Thymus (tissue), 11 donors: ENCODE measurements at regions not wholly inside any gene's neighbourhood (a gene's known extent, or its start where the extent isn't known, plus 50 kb on each side); places are given as distances from the start of the nearest gene placed in this dataset.
"Not testable (repeated sequence)": the region's sequence is repeated elsewhere in the genome, so short reads cannot be mapped to it uniquely, and the experiment has no call there.

Experiments used
- DNase-seq, 9 donors: peaks; one replicate each; pipeline ENCODE4 v3.0.0-alpha.2; 2013; ENCODE audit warnings: low spot score in 9 of 9, low read depth in 6 of 9, missing footprints in 1 of 9
- H3K27ac ChIP-seq, 2 donors: one replicate each; pipeline ENCODE4 v1.5.1; 2013; ENCODE audit warnings: control low read depth in 1 of 2, low read depth in 1 of 2, low read length in 1 of 2, mild to moderate bottlenecking in 1 of 2, moderate library complexity in 1 of 2
- H3K27me3 ChIP-seq, 2 donors: one replicate each; pipeline ENCODE4 v1.5.1; 2013; ENCODE audit warnings: low read length in 1 of 2; ENCODE audit not compliant: control insufficient read depth in 2 of 2, insufficient read depth in 1 of 2
- H3K36me3 ChIP-seq, 2 donors: one replicate each; pipeline ENCODE4 v1.5.1; 2013; ENCODE audit warnings: low read length in 1 of 2, mild to moderate bottlenecking in 1 of 2, moderate library complexity in 1 of 2; ENCODE audit not compliant: control insufficient read depth in 2 of 2, insufficient read depth in 2 of 2
- H3K4me1 ChIP-seq, 2 donors: one replicate each; pipeline ENCODE4 v1.5.1; 2013; ENCODE audit warnings: low read length in 2 of 2; ENCODE audit not compliant: control insufficient read depth in 2 of 2, insufficient read depth in 2 of 2
- H3K4me3 ChIP-seq, 2 donors: one replicate each; pipeline ENCODE4 v1.5.1; 2013; ENCODE audit warnings: low read length in 2 of 2, control low read depth in 1 of 2, mild to moderate bottlenecking in 1 of 2
- H3K9me3 ChIP-seq, 2 donors: one replicate each; pipeline ENCODE4 v1.5.1; 2013; ENCODE audit warnings: low read length in 1 of 2, mild to moderate bottlenecking in 1 of 2; ENCODE audit not compliant: control insufficient read depth in 2 of 2, insufficient read depth in 1 of 2
- WGBS: extraction: QIAGEN DNeasy Blood & Tissue Kit; methylation state at CpG from one replicate; pipeline ENCODE4 v1.1.7; 2013; 5-methylcytosine and 5-hydroxymethylcytosine counted together
- donor health status: healthy.

GRCh38 chr5:19233573-19233972 lies 754.4 kb downstream of the CDH18 start:
- Histone ChIP-seq H3K9me3 (no peaks in the 10 kb centered on the region), H3K4me1 (no peaks in the 10 kb centered on the region), H3K27me3 (no peaks in the 10 kb centered on the region), H3K36me3 (no peaks in the 10 kb centered on the region), H3K4me3 (no peak overlapping the region), H3K27ac (no peak overlapping the region)
- WGBS, result 96% methylated on average over 2 of the region's 2 CpGs
- DNase-seq, result no peak

DNA sequence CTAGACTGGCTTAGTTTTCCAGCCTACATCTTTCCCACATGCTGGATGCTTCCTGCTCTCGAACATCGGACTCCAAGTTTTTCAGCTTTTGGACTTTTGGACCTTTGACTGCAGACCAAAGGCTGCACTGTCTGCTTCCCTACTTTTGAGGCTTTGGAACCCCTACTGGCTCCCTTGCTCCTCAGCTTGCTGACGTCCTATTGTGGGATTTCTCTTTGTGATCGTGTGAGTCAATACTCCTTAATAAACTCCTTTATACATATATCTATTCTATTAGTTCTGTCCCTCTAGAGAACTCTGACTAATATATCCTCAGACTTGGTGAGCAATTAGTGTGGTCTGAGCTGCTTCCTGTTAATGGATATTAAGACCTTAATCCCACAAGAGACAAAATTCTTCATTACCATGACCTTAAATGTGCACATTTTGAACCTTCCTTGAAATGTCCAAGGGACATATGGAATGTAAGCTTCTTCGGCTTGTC lies 752.9 kb downstream of the CDH18 start:
- WGBS, result 84% methylated on average over 5 of the region's 5 CpGs
- H3K36me3 ChIP-seq, result no peaks in the 10 kb centered on the region

DNA sequence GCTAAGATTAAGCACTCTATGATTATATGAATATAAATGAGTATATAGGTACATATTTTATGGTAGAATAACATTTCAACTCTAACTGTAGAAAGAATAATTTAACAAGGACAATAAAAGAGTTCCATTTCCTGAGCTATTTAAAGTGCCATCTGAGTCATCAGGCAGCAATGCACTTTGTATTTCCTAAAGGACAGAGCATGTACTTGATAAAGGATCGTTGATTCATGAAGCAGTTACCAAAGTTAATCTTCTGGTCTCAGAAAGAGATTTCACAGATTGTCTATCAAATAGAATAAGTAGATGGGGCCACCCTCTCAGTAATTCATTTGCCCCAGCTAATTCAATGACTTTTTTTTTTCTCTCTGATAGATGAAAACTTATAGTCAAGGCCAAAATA lies 747.8 kb downstream of the CDH18 start:
- Histone ChIP-seq H3K27me3 (no peaks in the 10 kb centered on the region), H3K27ac (no peak overlapping the region), H3K4me3 (no peak overlapping the region), H3K9me3 (peaks cover 0 to 3% of the 10 kb centered on the region in 2 donors), H3K4me1 (no peaks in the 10 kb centered on the region), H3K36me3 (no peaks in the 10 kb centered on the region)
- 63% methylated on average over 1 of the region's 1 CpG for whole genome bisulfite sequencing
- no peak for DNase-seq

More for the DNA sequence above, 752.9 kb downstream of the CDH18 start:
- Histone ChIP-seq H3K9me3 (no peaks in the 10 kb centered on the region), H3K27me3 (no peaks in the 10 kb centered on the region), H3K27ac (no peak overlapping the region), H3K4me3 (no peak overlapping the region), H3K4me1 (no peaks in the 10 kb centered on the region)
- DNase-seq, result no peak

GRCh38 chr5:19241690-19242089 lies 746.3 kb downstream of the CDH18 start:
- WGBS, result 80% methylated on average over 1 of the region's 1 CpG
- H3K36me3 ChIP-seq, result no peaks in the 10 kb centered on the region
- H3K4me1 ChIP-seq, result no peaks in the 10 kb centered on the region
- H3K9me3 ChIP-seq, result peaks cover 0 to 3% of the 10 kb centered on the region in 2 donors
- no peaks in the 10 kb centered on the region for H3K27me3 ChIP-seq
- no peak overlapping the region for H3K27ac ChIP-seq
- H3K4me3 ChIP-seq, result no peak overlapping the region
- DNase-seq, result no peak

DNA sequence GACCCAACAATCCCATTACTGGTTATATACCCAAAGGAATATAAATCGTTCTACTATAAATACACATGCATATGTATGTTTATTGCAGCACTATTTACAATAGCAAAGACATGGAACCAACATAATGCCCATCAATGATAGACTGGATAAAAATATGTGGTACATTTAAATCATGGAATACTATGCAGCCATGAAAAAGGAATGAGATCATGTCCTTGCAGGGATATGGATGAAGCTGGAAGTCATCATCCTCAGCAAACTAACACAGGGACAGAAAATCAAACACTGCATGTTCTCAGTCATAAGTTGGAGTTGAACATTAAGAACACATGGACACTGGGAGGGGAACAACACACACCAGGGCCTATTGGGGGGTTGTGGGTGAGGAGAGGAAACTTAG lies 741.8 kb downstream of the CDH18 start:
- not testable (repeated sequence) for H3K27me3 ChIP-seq, H3K9me3 ChIP-seq
- WGBS, result 81% methylated on average over 1 of the region's 1 CpG

GRCh38 chr5:19247302-19247701 lies 740.7 kb downstream of the CDH18 start:
- Histone ChIP-seq H3K27ac (no peak overlapping the region), H3K27me3 (no peaks in the 10 kb centered on the region), H3K4me3 (no peak overlapping the region), H3K9me3 (peaks cover 0 to 8% of the 10 kb centered on the region in 2 donors), H3K36me3 (no peaks in the 10 kb centered on the region), H3K4me1 (no peaks in the 10 kb centered on the region)
- DNase-seq, result no peak
- 86% methylated on average over 3 of the region's 3 CpGs for WGBS

More for the DNA sequence above, 741.8 kb downstream of the CDH18 start:
- DNase-seq, H3K4me1 ChIP-seq, H3K36me3 ChIP-seq, H3K4me3 ChIP-seq, H3K27ac ChIP-seq: not testable (repeated sequence)

DNA sequence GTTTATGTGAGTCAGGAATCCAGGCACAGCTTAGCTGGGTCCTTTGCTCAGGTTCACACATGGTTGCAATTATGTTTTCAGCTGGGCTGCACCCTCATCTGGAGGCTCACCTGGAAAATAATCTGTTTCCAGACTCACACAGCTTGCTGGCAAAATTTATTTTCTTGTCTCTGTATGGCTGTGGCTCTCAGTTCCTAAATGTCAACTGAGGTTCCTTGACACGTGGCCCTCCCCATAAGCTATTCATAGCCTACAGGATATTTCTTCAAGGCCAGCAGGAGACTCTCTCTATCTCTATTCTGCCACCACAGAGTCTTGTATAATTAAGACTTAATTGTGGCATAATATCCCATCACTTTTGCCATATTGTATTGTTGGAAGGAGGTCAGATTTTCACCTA lies 732.0 kb downstream of the CDH18 start:
- Histone ChIP-seq H3K9me3 (peaks cover 0 to 4% of the 10 kb centered on the region in 2 donors), H3K4me3 (no peak overlapping the region), H3K27me3 (no peaks in the 10 kb centered on the region), H3K27ac (no peak overlapping the region), H3K4me1 (no peaks in the 10 kb centered on the region), H3K36me3 (no peaks in the 10 kb centered on the region)
- WGBS, result 54% methylated on average over 1 of the region's 1 CpG
- no peak for DNase-seq

DNA sequence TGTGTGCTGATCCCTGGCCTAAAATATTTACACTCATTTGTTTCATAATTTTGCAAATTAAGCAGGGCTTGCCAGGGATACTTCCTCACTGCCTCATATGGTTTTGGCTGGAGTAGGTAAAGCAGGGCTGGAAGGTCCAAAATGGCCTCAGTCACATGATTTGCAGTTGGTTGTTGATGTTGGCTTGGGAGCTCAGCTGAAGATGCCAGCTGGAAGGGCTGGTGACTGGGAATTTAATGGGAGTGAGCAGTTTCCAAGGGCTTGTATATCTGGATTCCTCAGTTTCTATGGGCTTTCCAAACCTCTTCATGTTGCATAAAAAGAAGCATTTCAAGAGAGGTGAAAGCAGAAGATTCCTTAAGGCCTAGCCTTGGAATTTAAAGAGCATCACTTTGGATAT lies 729.3 kb downstream of the CDH18 start:
- no peak overlapping the region for H3K27ac ChIP-seq
- H3K27me3 ChIP-seq, result no peaks in the 10 kb centered on the region
- no peaks in the 10 kb centered on the region for H3K36me3 ChIP-seq
- peaks cover 0 to 9% of the 10 kb centered on the region in 2 donors for H3K9me3 ChIP-seq
- no peak for DNase-seq
- H3K4me3 ChIP-seq, result no peak overlapping the region
- H3K4me1 ChIP-seq, result no peaks in the 10 kb centered on the region

GRCh38 chr5:19261879-19262278 lies 726.1 kb downstream of the CDH18 start:
- Histone ChIP-seq H3K27ac (no peak overlapping the region), H3K9me3 (peaks cover 0 to 9% of the 10 kb centered on the region in 2 donors), H3K36me3 (no peaks in the 10 kb centered on the region), H3K4me1 (no peaks in the 10 kb centered on the region), H3K27me3 (no peaks in the 10 kb centered on the region), H3K4me3 (no peak overlapping the region)
- DNase-seq, result no peak
- whole genome bisulfite sequencing, result 93% methylated on average over 4 of the region's 4 CpGs

DNA sequence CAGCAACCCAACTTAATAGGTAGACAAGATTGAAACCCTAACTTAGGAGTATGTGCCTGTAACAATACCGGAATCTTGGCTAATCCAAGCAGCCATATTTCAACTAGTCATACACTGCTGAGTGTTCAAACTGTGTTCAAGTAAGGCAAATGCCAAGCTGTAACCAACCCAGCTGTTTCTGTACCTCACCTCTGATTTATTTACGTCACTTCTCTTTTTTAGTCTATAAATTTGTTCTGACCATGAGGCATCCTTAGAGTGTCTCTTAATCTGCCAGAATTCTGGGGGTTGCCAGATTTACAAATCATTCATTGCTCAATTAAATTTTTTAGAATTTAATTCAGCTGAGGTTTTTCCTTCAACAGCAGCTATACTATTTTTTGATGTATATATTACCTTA lies 723.2 kb downstream of the CDH18 start:
- no peak for DNase-seq
- H3K27ac ChIP-seq, result no peak overlapping the region
- no peaks in the 10 kb centered on the region for H3K27me3 ChIP-seq
- no peak overlapping the region for H3K4me3 ChIP-seq
- no peaks in the 10 kb centered on the region for H3K36me3 ChIP-seq
- H3K9me3 ChIP-seq, result peaks cover 0 to 9% of the 10 kb centered on the region in 2 donors
- 91% methylated on average over 2 of the region's 2 CpGs for WGBS
- H3K4me1 ChIP-seq, result no peaks in the 10 kb centered on the region
